ENCODE measurements at regions not wholly inside any gene's neighbourhood (a gene's known extent, or its start where the extent isn't known, plus 50 kb on each side); places are given as distances from the start of the nearest gene placed in this dataset.
"Not testable (repeated sequence)": the region's sequence is repeated elsewhere in the genome, so short reads cannot be mapped to it uniquely, and the experiment has no call there.

GRCh38 chr2:226160617-226161016 is 639.0 kb downstream of the IRS1 start:
- ATAC-seq, DNase-seq: not testable (repeated sequence)

DNA sequence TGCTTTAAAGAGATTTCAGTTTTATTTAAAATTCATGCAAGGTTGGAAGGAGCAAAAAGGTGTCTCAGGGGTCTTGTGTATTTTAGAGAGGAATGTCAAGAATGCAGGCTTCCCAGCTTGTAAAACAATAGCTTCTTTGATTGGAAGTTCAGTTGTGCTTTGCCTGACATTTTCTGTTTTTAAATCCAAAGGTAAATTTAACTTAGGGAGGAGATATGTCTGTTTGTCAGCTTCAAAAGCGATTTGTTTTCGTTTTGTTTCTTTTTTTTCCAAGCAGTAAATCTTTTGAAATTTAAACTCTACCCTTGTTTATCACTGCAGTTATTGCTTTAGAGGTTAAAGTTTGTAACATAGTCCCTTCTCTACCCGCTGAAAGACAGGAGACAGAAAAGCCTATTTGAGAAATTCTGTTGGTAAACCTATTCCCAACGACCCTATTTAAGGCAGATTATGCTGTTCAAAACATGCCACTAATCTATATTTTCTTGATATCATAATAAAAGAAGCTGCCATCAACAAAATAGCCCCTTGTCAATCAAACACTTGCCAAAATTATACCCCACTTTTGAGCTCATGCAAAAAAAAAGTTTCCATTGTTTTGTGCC is 639.6 kb downstream of the IRS1 start:
- no peak for ATAC-seq
- DNase-seq, result no peak

DNA sequence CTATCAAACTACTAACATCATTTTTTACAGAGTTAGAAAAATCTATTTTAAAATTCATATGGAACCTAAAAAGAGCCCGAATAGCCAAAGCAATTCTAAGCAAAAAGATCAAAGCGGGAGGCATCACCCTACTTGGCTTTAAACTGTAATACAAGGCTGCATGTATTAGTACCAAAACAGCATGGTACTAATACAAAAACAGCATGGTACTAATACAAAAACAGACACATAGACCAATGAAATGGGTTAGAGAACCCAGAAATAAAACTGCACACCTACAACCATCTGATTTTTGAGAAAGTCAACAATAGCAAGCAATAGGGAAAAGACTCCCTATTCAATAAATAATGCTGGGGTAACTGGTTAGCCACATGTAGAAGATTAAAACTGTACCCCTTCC is 640.7 kb downstream of the IRS1 start:
- DNase-seq (no peak), ATAC-seq (no peak)

GRCh38 chr2:226158229-226158628 is 641.4 kb downstream of the IRS1 start:
- DNase-seq (no peak), ATAC-seq (no peak)

GRCh38 chr2:226155093-226155875 is 644.3 kb downstream of the IRS1 start:
- ATAC-seq, result no peak
- DNase-seq, result no peak

DNA sequence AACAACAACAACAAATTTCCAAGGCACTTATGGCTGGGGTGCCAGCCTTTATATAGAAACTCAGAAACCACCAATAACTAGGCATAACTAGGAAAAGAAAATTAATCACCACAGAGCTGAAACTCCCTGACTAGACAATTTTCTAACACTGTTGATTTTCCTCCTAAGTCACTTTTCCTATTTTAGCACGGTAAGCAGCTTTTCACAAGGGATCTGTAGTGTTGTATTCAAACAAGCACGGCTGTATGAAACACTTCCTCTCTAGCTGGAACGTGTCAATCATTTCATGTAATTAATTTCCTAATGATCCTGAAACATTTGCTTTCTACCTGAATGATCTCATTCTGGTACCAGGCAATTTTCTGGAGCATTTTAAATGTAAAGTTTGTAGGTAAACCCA is 645.0 kb downstream of the IRS1 start:
- no peak for DNase-seq

DNA sequence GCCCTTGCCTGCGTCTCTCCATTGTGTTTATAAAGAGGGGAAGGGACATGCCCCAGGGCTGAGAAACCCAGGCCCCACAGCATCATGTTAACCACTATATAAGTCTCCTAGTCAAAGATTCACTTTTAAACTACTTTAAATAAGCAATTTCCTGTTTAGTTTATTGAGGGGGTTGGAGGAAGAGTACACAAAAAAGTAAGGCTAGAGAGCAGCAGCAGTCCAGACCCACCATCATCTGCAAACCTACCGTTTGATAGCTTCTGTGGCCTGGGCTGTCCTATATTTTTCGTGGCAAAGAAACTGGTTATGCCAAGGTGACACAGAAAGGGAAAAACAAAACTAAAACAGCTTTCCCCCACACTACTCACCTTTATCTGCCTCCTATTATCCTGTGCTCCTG is 646.1 kb downstream of the IRS1 start:
- ATAC-seq (no peak), DNase-seq (no peak)

More for the DNA sequence above, 645.0 kb downstream of the IRS1 start:
- ATAC-seq, result no peak

GRCh38 chr2:226151157-226151556 is 648.5 kb downstream of the IRS1 start:
- DNase-seq, result no peak
- no peak for ATAC-seq

- no peak for DNase-seq
- no peak for ATAC-seq
These were observed 656.5 kb downstream of the IRS1 start for GRCh38 chr2:226143091-226143490.

GRCh38 chr2:226142463-226142862 is 657.2 kb downstream of the IRS1 start:
- ATAC-seq (no peak), DNase-seq (no peak)

DNA sequence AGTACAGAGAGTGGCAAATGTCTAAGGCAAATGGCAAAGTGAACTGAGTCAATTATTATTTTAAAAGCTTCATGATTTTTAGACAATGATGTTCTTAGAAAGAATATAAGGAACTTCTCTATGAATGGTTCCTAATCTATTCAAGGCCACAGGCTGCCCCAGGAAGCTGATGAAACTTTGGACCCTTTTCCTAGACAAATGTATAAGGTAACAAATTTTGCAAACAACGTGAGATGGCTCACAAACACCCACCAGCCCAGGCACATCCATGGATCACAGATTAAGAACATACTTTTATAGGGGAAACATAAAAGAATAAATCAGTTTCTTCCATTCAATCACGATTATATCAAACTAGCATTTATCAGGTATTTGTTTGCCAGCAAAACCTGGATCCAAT is 659.0 kb downstream of the IRS1 start:
- ATAC-seq (no peak), DNase-seq (no peak)

GRCh38 chr2:226139759-226140158 is 659.9 kb downstream of the IRS1 start:
- ATAC-seq (no peak), DNase-seq (no peak)

GRCh38 chr2:226137201-226137811 is 662.3 kb downstream of the IRS1 start:
- ATAC-seq, result no peak
- DNase-seq, result no peak

DNA sequence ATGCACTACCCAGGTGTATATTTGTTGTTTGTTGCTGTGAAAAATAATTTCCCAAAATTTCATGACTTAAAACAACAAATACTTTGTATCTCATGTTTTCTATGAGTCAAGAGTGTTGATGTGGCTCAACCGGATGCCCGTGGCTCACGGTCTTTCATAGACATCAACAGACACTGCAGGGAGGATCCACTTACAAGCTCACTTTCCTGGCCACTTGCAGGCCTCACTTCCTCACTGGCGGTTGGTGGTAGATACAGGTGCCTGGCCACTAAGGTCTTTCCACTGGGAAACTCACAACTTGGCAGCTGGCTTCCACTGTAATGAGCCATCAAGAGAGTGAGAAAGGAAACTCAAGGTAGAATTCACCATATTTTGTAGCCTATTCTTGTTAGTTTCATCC is 662.9 kb downstream of the IRS1 start:
- ATAC-seq (no peak), DNase-seq (no peak)

DNA sequence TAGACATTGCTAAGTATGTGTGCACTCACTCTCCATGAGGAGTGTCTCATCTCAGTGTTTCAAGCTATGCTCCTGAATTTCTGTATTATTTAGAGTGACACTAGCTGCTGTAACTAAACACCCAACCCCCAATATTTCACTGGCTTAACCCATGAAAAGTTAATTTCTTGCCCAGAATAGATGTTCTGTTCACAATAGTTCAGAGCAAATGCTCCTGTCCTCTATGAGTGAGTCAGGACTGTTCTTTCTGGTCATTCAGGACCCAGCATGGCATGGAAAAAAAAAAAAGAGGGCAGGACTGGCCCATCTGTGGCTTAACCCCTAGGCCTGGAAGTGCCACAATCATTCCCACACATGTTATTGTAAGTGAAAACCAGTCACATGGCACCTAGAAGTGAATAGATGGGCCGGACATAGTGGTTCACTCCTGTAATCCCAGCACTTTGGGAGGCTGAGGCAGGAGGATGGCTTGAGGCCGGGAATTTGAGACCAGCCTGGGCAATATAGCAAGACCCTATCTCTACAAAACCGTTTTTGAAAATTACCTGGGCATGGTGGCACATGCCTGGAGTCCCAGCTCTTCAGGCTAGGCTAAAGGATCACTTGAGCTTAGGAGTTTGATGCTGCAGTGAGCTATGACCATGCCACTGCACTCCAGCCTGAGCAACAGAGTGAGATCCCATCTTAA is 663.6 kb downstream of the IRS1 start:
- ATAC-seq, result no peak
- DNase-seq, result no peak

- ATAC-seq (no peak), DNase-seq (no peak)
These were observed 667.1 kb downstream of the IRS1 start for GRCh38 chr2:226132323-226133215.

GRCh38 chr2:226131299-226131784 is 668.3 kb downstream of the IRS1 start:
- ATAC-seq, result no peak

DNA sequence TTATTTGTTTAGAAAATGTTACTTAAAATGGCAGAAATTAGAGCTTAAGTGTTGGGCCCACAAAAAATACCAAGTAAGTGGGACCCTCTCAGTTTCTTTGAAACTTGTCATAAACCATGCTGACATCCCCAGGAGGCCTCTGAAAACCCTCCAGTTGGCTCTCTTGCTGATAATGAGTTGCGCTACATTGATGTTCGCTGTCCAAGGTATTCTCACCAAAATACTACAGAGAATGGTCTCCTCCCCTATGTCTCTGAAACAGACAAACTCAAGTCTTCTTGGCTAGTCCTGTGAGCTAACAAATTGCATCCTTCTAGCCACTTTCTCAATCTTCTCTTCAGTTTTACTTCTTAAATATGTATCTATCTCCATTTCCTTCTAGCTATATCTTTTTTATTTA is 669.4 kb downstream of the IRS1 start:
- no peak for ATAC-seq
- DNase-seq, result no peak

More at GRCh38 chr2:226131299-226131784, 668.3 kb downstream of the IRS1 start:
- DNase-seq, result no peak

- ATAC-seq (no peak), DNase-seq (no peak)
These were observed 671.9 kb downstream of the IRS1 start for GRCh38 chr2:226127682-226128081.

GRCh38 chr2:226126104-226126503 is 673.5 kb downstream of the IRS1 start:
- DNase-seq, result no peak

GRCh38 chr2:226125176-226125883 is 674.3 kb downstream of the IRS1 start:
- ATAC-seq, result no peak
- DNase-seq, result no peak

More at GRCh38 chr2:226126104-226126503, 673.5 kb downstream of the IRS1 start:
- no peak for ATAC-seq
